GM18505 (cell line): ENCODE measurements at regions not wholly inside any gene's neighbourhood (a gene's known extent, or its start where the extent isn't known, plus 50 kb on each side); places are given as distances from the start of the nearest gene placed in this dataset.
"Not testable (repeated sequence)": the region's sequence is repeated elsewhere in the genome, so short reads cannot be mapped to it uniquely, and the experiment has no call there.

Experiments
- ATAC-seq: cut with Tn5 transposase; IDR thresholded peaks from one replicate; pipeline ENCODE4 v1.9.1; 2021; ENCODE audit not compliant: unreplicated experiment
- POLR2A ChIP-seq: IDR thresholded peaks from 4 replicates; pipeline ENCODE4 v1.6.1; 2011; ENCODE audit warnings: borderline replicate concordance; ENCODE audit not compliant: insufficient read depth, insufficient read length; ENCODE audit errors: extremely low read depth

GRCh38 chr6:58047389-58047788, 730.0 kb downstream of the PRIM2 start:
- ATAC-seq: not testable (repeated sequence)

GRCh38 chr6:58047865-58048264, 730.4 kb downstream of the PRIM2 start:
- ATAC-seq: not testable (repeated sequence)

GRCh38 chr6:58055465-58056176, 738.2 kb downstream of the PRIM2 start:
- not testable (repeated sequence) for ATAC-seq

- not testable (repeated sequence) for ATAC-seq
Measured at GRCh38 chr6:58059701-58060100, 742.3 kb downstream of the PRIM2 start.

GRCh38 chr6:58063542-58063941, 746.1 kb downstream of the PRIM2 start:
- not testable (repeated sequence) for ATAC-seq

- not testable (repeated sequence) for ATAC-seq
Measured at GRCh38 chr6:58067867-58068548, 750.6 kb downstream of the PRIM2 start.

GRCh38 chr6:58073263-58073662, 755.8 kb downstream of the PRIM2 start:
- TF ChIP-seq POLR2A: no peak
- ATAC-seq: no peak

- not testable (repeated sequence) for ATAC-seq
Measured at GRCh38 chr6:58090067-58090466, 772.6 kb downstream of the PRIM2 start.

GRCh38 chr6:58097251-58097650, 779.8 kb downstream of the PRIM2 start:
- ATAC-seq: not testable (repeated sequence)

GRCh38 chr6:58113960-58114359, 796.5 kb downstream of the PRIM2 start:
- ATAC-seq: no peak
- no peak for TF ChIP-seq POLR2A

GRCh38 chr6:58117162-58117561, 799.7 kb downstream of the PRIM2 start:
- not testable (repeated sequence) for ATAC-seq

GRCh38 chr6:58121616-58122015, 804.2 kb downstream of the PRIM2 start:
- ATAC-seq: not testable (repeated sequence)

- ATAC-seq: not testable (repeated sequence)
Measured at GRCh38 chr6:58123770-58124169, 806.3 kb downstream of the PRIM2 start.

- not testable (repeated sequence) for ATAC-seq
Measured at GRCh38 chr6:58128549-58128948, 811.1 kb downstream of the PRIM2 start.

- not testable (repeated sequence) for ATAC-seq
Measured at GRCh38 chr6:58129098-58129497, 811.7 kb downstream of the PRIM2 start.

- ATAC-seq: not testable (repeated sequence)
Measured at GRCh38 chr6:58139746-58140145, 822.3 kb downstream of the PRIM2 start.

- not testable (repeated sequence) for ATAC-seq
Measured at GRCh38 chr6:58171025-58171424, 853.6 kb downstream of the PRIM2 start.

GRCh38 chr6:58181557-58182065, 864.2 kb downstream of the PRIM2 start:
- peak; percentile 73 for ATAC-seq

GRCh38 chr6:58185300-58185699, 867.9 kb downstream of the PRIM2 start:
- not testable (repeated sequence) for ATAC-seq

GRCh38 chr6:58193209-58193608, 875.8 kb downstream of the PRIM2 start:
- not testable (repeated sequence) for ATAC-seq
